NT2/D1 (cell line): ENCODE measurements at regions not wholly inside any gene's neighbourhood (a gene's known extent, or its start where the extent isn't known, plus 50 kb on each side); places are given as distances from the start of the nearest gene placed in this dataset.

Source experiments
- SUZ12 ChIP-seq: IDR thresholded peaks from 2 replicates; pipeline ENCODE4 v1.6.1; 2011; ENCODE audit not compliant: insufficient read length, insufficient read depth; ENCODE audit errors: extremely low read depth
- ZNF274 ChIP-seq: IDR thresholded peaks from 2 replicates; pipeline ENCODE4 v1.6.1; 2011; ENCODE audit warnings: mild to moderate bottlenecking, low read depth, low read length

- no peak for TF ChIP-seq SUZ12
- TF ChIP-seq ZNF274 = no peak
Measured at GRCh38 chr14:85415015-85415712, 114.8 kb upstream of the FLRT2 start.
